IMR-90 (cell line): ENCODE measurements at regions not wholly inside any gene's neighbourhood (a gene's known extent, or its start where the extent isn't known, plus 50 kb on each side); places are given as distances from the start of the nearest gene placed in this dataset.

ENCODE experiments used
- ATAC-seq: fragments of 200-7000 bp; cut with Tn5 transposase; 2 replicates; pipeline ENCODE4 v1.9.1; 2020; ENCODE audit warnings: low read depth, mild to moderate bottlenecking, moderate library complexity
- BruUV-seq: library from RNA; stranded (reverse); fragments of 400-500 nt; replicated peaks from 2 replicates; lab custom pipeline; 2021; lab: Mats Ljungman, UMichigan
- CTCF ChIA-PET: fragments of 300-600 bp; formaldehyde crosslinking; extraction: SDS; loops from one replicate; lab custom pipeline; 2021; ENCODE audit warnings: antibody characterized with exemption; lab: Yijun Ruan, JAX
- POLR2A ChIA-PET: fragments of 300-600 bp; sonication (Branson Sonifier 250); formaldehyde crosslinking; loops from one replicate; lab custom pipeline; 2022; ENCODE audit warnings: antibody characterized with exemption; ENCODE audit not compliant: unreplicated experiment; lab: Charles Lee
- DNase-seq: peaks from one replicate; pipeline ENCODE4 v3.0.0; 2013
- H2AFZ ChIP-seq: replicated peaks from 2 replicates; pipeline ENCODE3; 2013; ENCODE audit warnings: low read length, mild to moderate bottlenecking; ENCODE audit not compliant: poor library complexity
- H2AK5ac ChIP-seq: 2 replicates; pipeline ENCODE4 v1.6.1; 2013; ENCODE audit warnings: low read depth, low read length, inconsistent platforms
- H2AK9ac ChIP-seq: replicated peaks from 2 replicates; pipeline ENCODE3; 2013; ENCODE audit warnings: mild to moderate bottlenecking, low read depth, low read length, moderate library complexity; ENCODE audit not compliant: poor library complexity
- H2BK120ac ChIP-seq: 2 replicates; pipeline ENCODE4 v1.6.1; 2013; ENCODE audit warnings: low read depth, low read length, inconsistent platforms
- H2BK15ac ChIP-seq: 3 replicates; pipeline ENCODE4 v1.6.1; 2013; ENCODE audit warnings: low read depth, low read length, inconsistent platforms
- H2BK20ac ChIP-seq: 2 replicates; pipeline ENCODE4 v1.6.1; 2013; ENCODE audit warnings: low read depth, mild to moderate bottlenecking, inconsistent platforms, low read length, moderate library complexity
- H2BK5ac ChIP-seq: 2 replicates; pipeline ENCODE4 v1.6.1; 2013; ENCODE audit warnings: mild to moderate bottlenecking, low read depth, low read length, inconsistent platforms; ENCODE audit not compliant: poor library complexity, severe bottlenecking
- H3K14ac ChIP-seq: replicated peaks from 2 replicates; pipeline ENCODE4 v1.6.1; 2013; ENCODE audit warnings: low read depth, low read length, inconsistent platforms
- H3K18ac ChIP-seq: 2 replicates; pipeline ENCODE4 v1.6.1; 2013; ENCODE audit warnings: low read depth, low read length, control low read depth
- H3K23ac ChIP-seq: 2 replicates; pipeline ENCODE4 v1.6.1; 2013; ENCODE audit warnings: low read depth, low read length, inconsistent platforms
- H3K27ac ChIP-seq: 2 replicates; pipeline ENCODE4 v1.5.1; 2013; ENCODE audit warnings: mild to moderate bottlenecking, control low read depth, low read length; ENCODE audit not compliant: insufficient read depth
- H3K27me3 ChIP-seq: 2 replicates; pipeline ENCODE4 v1.6.1; 2013; ENCODE audit warnings: low read length; ENCODE audit not compliant: control insufficient read depth, insufficient read depth
- H3K36me3 ChIP-seq: 2 replicates; pipeline ENCODE4 v1.6.1; 2013; ENCODE audit warnings: low read length, mixed read lengths; ENCODE audit not compliant: control insufficient read depth, insufficient read depth
- H3K4ac ChIP-seq: 2 replicates; pipeline ENCODE4 v1.6.1; 2013; ENCODE audit warnings: low read depth, low read length, inconsistent platforms
- H3K4me1 ChIP-seq: 2 replicates; pipeline ENCODE4 v1.6.1; 2013; ENCODE audit warnings: low read length, mixed read lengths; ENCODE audit not compliant: control insufficient read depth, insufficient read depth
- H3K4me2 ChIP-seq: 2 replicates; pipeline ENCODE4 v1.6.1; 2013; ENCODE audit warnings: low read depth, mild to moderate bottlenecking, control low read depth, low read length, moderate library complexity
- H3K4me3 ChIP-seq: 2 replicates; pipeline ENCODE4 v1.5.1; 2013; ENCODE audit warnings: low read depth, mild to moderate bottlenecking, control low read depth, low read length, moderate library complexity; ENCODE audit not compliant: insufficient read depth
- H3K56ac ChIP-seq: 2 replicates; pipeline ENCODE4 v1.6.1; 2013; ENCODE audit warnings: low read length, inconsistent platforms; ENCODE audit not compliant: insufficient read depth; ENCODE audit errors: extremely low read depth
- H3K79me1 ChIP-seq, 2 experiments: 2 replicates each; pipeline ENCODE4 v1.6.1; 2013; ENCODE audit warnings: low read length in 2 of 2, inconsistent platforms in 1 of 2, low read depth in 1 of 2
- H3K9ac ChIP-seq: 2 replicates; pipeline ENCODE4 v1.6.1; 2013; ENCODE audit warnings: low read depth, low read length, control low read depth
- H3K9me1 ChIP-seq: 2 replicates; pipeline ENCODE4 v1.6.1; 2013; ENCODE audit warnings: low read length, inconsistent platforms; ENCODE audit not compliant: insufficient read depth
- H3K9me3 ChIP-seq: 2 replicates; pipeline ENCODE4 v1.6.1; 2013; ENCODE audit warnings: low read length; ENCODE audit not compliant: control insufficient read depth, insufficient read depth
- H4K20me1 ChIP-seq: 2 replicates; pipeline ENCODE4 v1.6.1; 2013; ENCODE audit warnings: low read length, inconsistent platforms; ENCODE audit not compliant: insufficient read depth
- H4K5ac ChIP-seq: 2 replicates; pipeline ENCODE4 v1.6.1; 2013; ENCODE audit warnings: mild to moderate bottlenecking, low read depth, low read length, control low read depth
- H4K8ac ChIP-seq, 2 experiments: 2 replicates each; pipeline ENCODE4 v1.6.1; 2013; ENCODE audit warnings: low read depth in 2 of 2, low read length in 2 of 2, control low read depth in 1 of 2, inconsistent platforms in 1 of 2
- H4K91ac ChIP-seq: 2 replicates; pipeline ENCODE4 v1.6.1; 2013; ENCODE audit warnings: low read depth, low read length, inconsistent platforms; ENCODE audit not compliant: insufficient read depth
- BHLHE40 ChIP-seq: fragments of 150-350 bp; IDR thresholded peaks from 2 replicates; pipeline ENCODE4 v1.6.1; 2016; ENCODE audit warnings: mild to moderate bottlenecking, low read depth, low read length
- CEBPB ChIP-seq: IDR thresholded peaks from 2 replicates; pipeline ENCODE4 v1.6.1; 2012; ENCODE audit warnings: low read depth, low read length, improper control_type of control experiment
- CHD1 ChIP-seq: IDR thresholded peaks from 2 replicates; pipeline ENCODE4 v1.6.1; 2012; ENCODE audit warnings: low read depth, low read length, improper control_type of control experiment
- FOS ChIP-seq: fragments of 150-350 bp; IDR thresholded peaks from 2 replicates; pipeline ENCODE4 v1.6.1; 2016; ENCODE audit warnings: low read depth, low read length
- MAFK ChIP-seq: IDR thresholded peaks from 2 replicates; pipeline ENCODE4 v1.6.1; 2012; ENCODE audit warnings: low read depth, low read length, improper control_type of control experiment
- MAZ ChIP-seq: IDR thresholded peaks from 2 replicates; pipeline ENCODE4 v1.6.1; 2012; ENCODE audit warnings: low read depth, mild to moderate bottlenecking, low read length, improper control_type of control experiment, moderate library complexity, borderline replicate concordance
- MXI1 ChIP-seq: IDR thresholded peaks from 2 replicates; pipeline ENCODE4 v1.6.1; 2012; ENCODE audit warnings: low read depth, mild to moderate bottlenecking, low read length, moderate library complexity, borderline replicate concordance
- NFE2L2 ChIP-seq: fragments of 150-350 bp; IDR thresholded peaks from 2 replicates; pipeline ENCODE4 v1.6.1; 2016; ENCODE audit warnings: low read depth, mild to moderate bottlenecking, low read length
- POLR2A ChIP-seq: IDR thresholded peaks from 2 replicates; pipeline ENCODE4 v1.6.1; 2012; ENCODE audit warnings: mild to moderate bottlenecking, low read depth, low read length
- RAD21 ChIP-seq: IDR thresholded peaks from 2 replicates; pipeline ENCODE4 v1.6.1; 2012; ENCODE audit warnings: low read length, improper control_type of control experiment
- RCOR1 ChIP-seq: IDR thresholded peaks from 2 replicates; pipeline ENCODE4 v1.6.1; 2012; ENCODE audit warnings: mild to moderate bottlenecking, low read length, improper control_type of control experiment; ENCODE audit not compliant: insufficient replicate concordance
- RFX5 ChIP-seq: IDR thresholded peaks from 2 replicates; pipeline ENCODE4 v1.8.0; 2012; ENCODE audit warnings: low read depth, mild to moderate bottlenecking, low read length, moderate library complexity
- SMC3 ChIP-seq: fragments of 150-350 bp; IDR thresholded peaks from 2 replicates; pipeline ENCODE4 v1.6.1; 2016; ENCODE audit warnings: low read depth, mild to moderate bottlenecking, antibody characterized with exemption, low read length, moderate library complexity
- WGBS, 2 experiments: methylation state at CpG; one replicate each; pipeline versions ENCODE4 v1.1.5 to v1.1.7; 2013; ENCODE audit warnings: missing lambda C conversion rate in 2 of 2; ENCODE audit not compliant: insufficient read length in 1 of 2; ENCODE audit errors: extremely low coverage in 2 of 2; 5-methylcytosine and 5-hydroxymethylcytosine counted together
- dilution Hi-C: fragments of 300-500 bp; cut with HindIII; formaldehyde crosslinking; loops from one replicate; pipeline ENCODE4 v1.14.3; 2018; ENCODE audit warnings: low sequenced_read_pairs; ENCODE audit not compliant: unreplicated experiment
- in situ Hi-C: fragments of 300-500 bp; cut with MboI; formaldehyde crosslinking; loops from 3 replicates; pipeline ENCODE4 v1.14.3; 2019; ENCODE audit warnings: low sequenced_read_pairs, inconsistent platforms, mixed read lengths
- intact Hi-C: fragments of 100-400 bp; cut with micrococcal nuclease; formaldehyde crosslinking; loops from 2 replicates; pipeline ENCODE4 v1.10.0; 2022
- TF ChIP-seq, protein P1 (sequence below): fragments of 150-350 bp; IDR thresholded peaks from 2 replicates; pipeline ENCODE4 v1.6.1; 2017; ENCODE audit warnings: mild to moderate bottlenecking, antibody characterized with exemption, low read length, low read depth
- TF ChIP-seq, protein P2 (sequence below): conservative IDR thresholded peaks from 2 replicates; pipeline ENCODE4 v1.5.1; 2012; ENCODE audit warnings: mild to moderate bottlenecking, low read depth, low read length, improper control_type of control experiment
- TF ChIP-seq, protein P3 (sequence below): fragments of 150-350 bp; IDR thresholded peaks from 2 replicates; pipeline ENCODE4 v1.6.1; 2016; ENCODE audit warnings: low read depth, mild to moderate bottlenecking, low read length, moderate library complexity, borderline replicate concordance

DNA sequence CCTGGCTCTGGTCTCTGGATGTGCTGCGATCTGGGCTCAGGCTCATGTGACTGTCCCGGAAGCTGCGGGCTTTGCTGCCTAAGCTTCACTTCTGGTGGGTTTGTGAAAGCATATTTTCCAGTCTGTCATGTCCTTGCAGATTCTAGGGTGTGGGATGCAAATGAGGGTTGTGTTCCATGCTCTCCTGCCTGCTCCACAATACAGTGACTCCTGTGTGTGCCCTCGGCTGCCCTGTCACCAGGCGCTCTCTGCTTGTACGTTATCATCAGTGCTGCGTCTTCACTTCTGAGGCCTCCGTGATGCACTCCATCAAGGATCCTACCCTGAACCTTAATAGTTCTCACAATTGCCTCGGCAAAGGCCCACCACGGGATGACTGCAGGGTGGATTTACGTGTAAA lies 84.2 kb downstream of the TTLL2 start:
- H3K4me1 ChIP-seq, result no peaks in the 10 kb centered on the region
- no peaks in the 10 kb centered on the region for H3K27me3 ChIP-seq
- peaks cover 60% of the 10 kb centered on the region for H3K9me3 ChIP-seq
- no peak overlapping the region for H2AK5ac ChIP-seq
- H4K91ac ChIP-seq, result no peak overlapping the region
- H2BK5ac ChIP-seq, result no peak overlapping the region
- BruUV-seq, result no TSS peak
- no peak overlapping the region for H4K5ac ChIP-seq
- H3K4me3 ChIP-seq, result no peak overlapping the region
- no peak overlapping the region for H3K9ac ChIP-seq
- H3K56ac ChIP-seq, result no peak overlapping the region
- no peak overlapping the region for H3K4ac ChIP-seq
- H4K8ac ChIP-seq, result no peak overlapping the region
- DNase-seq (no peak), ATAC-seq (no peak)
- in situ Hi-C loops, result no loop called here
- H3K23ac ChIP-seq, result no peak overlapping the region
- no peak overlapping the region for H2AFZ ChIP-seq
- H3K27ac ChIP-seq, result no peak overlapping the region
- intact Hi-C loops, result no loop called here
- no peak overlapping the region for H3K14ac ChIP-seq
- 80% methylated on average over 2 of the region's 11 CpGs; no CpG with 5 or more reads in 1 of the 2 experiments for WGBS, 2 experiments
- no peak overlapping the region for H2AK9ac ChIP-seq
- H3K9me1 ChIP-seq, result no peaks in the 10 kb centered on the region
- H3K36me3 ChIP-seq, result no peaks in the 10 kb centered on the region
- H3K4me2 ChIP-seq, result no peak overlapping the region
- dilution Hi-C loops, result no loop called here
- TF ChIP-seq RAD21 (no peak), RFX5 (no peak), POLR2A (no peak), FOS (no peak), RCOR1 (no peak), SMC3 (no peak), CEBPB (no peak), BHLHE40 (no peak), MXI1 (no peak), MAFK (no peak), MAZ (no peak), CHD1 (no peak), NFE2L2 (no peak)
- TF ChIP-seq, protein P1, sequence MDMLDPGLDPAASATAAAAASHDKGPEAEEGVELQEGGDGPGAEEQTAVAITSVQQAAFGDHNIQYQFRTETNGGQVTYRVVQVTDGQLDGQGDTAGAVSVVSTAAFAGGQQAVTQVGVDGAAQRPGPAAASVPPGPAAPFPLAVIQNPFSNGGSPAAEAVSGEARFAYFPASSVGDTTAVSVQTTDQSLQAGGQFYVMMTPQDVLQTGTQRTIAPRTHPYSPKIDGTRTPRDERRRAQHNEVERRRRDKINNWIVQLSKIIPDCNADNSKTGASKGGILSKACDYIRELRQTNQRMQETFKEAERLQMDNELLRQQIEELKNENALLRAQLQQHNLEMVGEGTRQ, result no peak
- TF ChIP-seq, protein P2, sequence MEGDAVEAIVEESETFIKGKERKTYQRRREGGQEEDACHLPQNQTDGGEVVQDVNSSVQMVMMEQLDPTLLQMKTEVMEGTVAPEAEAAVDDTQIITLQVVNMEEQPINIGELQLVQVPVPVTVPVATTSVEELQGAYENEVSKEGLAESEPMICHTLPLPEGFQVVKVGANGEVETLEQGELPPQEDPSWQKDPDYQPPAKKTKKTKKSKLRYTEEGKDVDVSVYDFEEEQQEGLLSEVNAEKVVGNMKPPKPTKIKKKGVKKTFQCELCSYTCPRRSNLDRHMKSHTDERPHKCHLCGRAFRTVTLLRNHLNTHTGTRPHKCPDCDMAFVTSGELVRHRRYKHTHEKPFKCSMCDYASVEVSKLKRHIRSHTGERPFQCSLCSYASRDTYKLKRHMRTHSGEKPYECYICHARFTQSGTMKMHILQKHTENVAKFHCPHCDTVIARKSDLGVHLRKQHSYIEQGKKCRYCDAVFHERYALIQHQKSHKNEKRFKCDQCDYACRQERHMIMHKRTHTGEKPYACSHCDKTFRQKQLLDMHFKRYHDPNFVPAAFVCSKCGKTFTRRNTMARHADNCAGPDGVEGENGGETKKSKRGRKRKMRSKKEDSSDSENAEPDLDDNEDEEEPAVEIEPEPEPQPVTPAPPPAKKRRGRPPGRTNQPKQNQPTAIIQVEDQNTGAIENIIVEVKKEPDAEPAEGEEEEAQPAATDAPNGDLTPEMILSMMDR, result no peak
- TF ChIP-seq, protein P3, sequence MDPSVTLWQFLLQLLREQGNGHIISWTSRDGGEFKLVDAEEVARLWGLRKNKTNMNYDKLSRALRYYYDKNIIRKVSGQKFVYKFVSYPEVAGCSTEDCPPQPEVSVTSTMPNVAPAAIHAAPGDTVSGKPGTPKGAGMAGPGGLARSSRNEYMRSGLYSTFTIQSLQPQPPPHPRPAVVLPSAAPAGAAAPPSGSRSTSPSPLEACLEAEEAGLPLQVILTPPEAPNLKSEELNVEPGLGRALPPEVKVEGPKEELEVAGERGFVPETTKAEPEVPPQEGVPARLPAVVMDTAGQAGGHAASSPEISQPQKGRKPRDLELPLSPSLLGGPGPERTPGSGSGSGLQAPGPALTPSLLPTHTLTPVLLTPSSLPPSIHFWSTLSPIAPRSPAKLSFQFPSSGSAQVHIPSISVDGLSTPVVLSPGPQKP, result no peak
- H2BK15ac ChIP-seq, result no peak overlapping the region
- no peak overlapping the region for H3K18ac ChIP-seq
- H2BK120ac ChIP-seq, result no peak overlapping the region
- no peak overlapping the region for H2BK20ac ChIP-seq
- no peaks in the 10 kb centered on the region for H3K79me1 ChIP-seq
- POLR2A ChIA-PET, result no interaction called here
- CTCF ChIA-PET, result no interaction called here
- no peaks in the 10 kb centered on the region for H4K20me1 ChIP-seq
